ENCODE measurements at regions not wholly inside any gene's neighbourhood (a gene's known extent, or its start where the extent isn't known, plus 50 kb on each side); places are given as distances from the start of the nearest gene placed in this dataset.

GRCh38 chr18:64332835-64333234 is 183.9 kb upstream of the LINC00305 start:
- Mint-ChIP-seq H3K4me3 (no peak overlapping the region), H3K9me3 (peaks cover 7% of the 10 kb centered on the region), H3K4me1 (ENCODE audit: low read depth) (no peaks in the 10 kb centered on the region), H3K27me3 (no peaks in the 10 kb centered on the region), H3K36me3 (ENCODE audit: low read depth) (no peaks in the 10 kb centered on the region), H3K27ac (no peak overlapping the region)
- no peak for DNase-seq

- DNase-seq: no peak
- H3K27ac Mint-ChIP-seq: no peak overlapping the region
- no peaks in the 10 kb centered on the region for H3K4me1 Mint-ChIP-seq (ENCODE audit: low read depth)
- no peaks in the 10 kb centered on the region for H3K36me3 Mint-ChIP-seq (ENCODE audit: low read depth)
- peaks cover 7% of the 10 kb centered on the region for H3K9me3 Mint-ChIP-seq
- no peak overlapping the region for H3K4me3 Mint-ChIP-seq
- no peaks in the 10 kb centered on the region for H3K27me3 Mint-ChIP-seq
Observed at GRCh38 chr18:64331419-64331818, 182.5 kb upstream of the LINC00305 start.

DNA sequence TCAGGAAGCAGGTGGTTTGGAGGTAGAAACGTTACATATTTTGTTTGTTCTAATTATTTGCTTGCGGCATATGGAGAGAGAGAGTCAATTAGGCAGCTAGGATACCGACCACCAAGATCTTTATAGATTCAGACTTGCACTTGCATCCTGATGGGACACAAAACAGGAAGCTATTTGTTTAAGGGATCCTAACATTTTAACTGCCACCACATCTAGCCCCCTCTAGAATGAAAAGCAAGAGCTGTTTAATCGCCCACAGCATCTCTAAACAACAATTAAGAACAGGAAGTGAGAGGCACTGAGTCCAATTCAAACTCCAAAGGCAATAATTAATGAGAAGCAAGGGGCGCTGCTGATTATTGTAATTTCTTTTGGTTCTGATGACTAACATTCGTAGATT is 182.0 kb upstream of the LINC00305 start:
- Mint-ChIP-seq H3K9me3 (peaks cover 5% of the 10 kb centered on the region), H3K36me3 (ENCODE audit: low read depth) (no peaks in the 10 kb centered on the region), H3K27ac (no peak overlapping the region), H3K27me3 (no peaks in the 10 kb centered on the region), H3K4me3 (no peak overlapping the region), H3K4me1 (ENCODE audit: low read depth) (no peaks in the 10 kb centered on the region)
- no peak for DNase-seq

- Mint-ChIP-seq H3K36me3 (ENCODE audit: low read depth) (no peaks in the 10 kb centered on the region), H3K27me3 (no peaks in the 10 kb centered on the region), H3K4me3 (no peak overlapping the region), H3K27ac (no peak overlapping the region), H3K4me1 (ENCODE audit: low read depth) (no peaks in the 10 kb centered on the region), H3K9me3 (peaks cover 5% of the 10 kb centered on the region)
- DNase-seq: no peak
Observed at GRCh38 chr18:64330161-64330560, 181.3 kb upstream of the LINC00305 start.

DNA sequence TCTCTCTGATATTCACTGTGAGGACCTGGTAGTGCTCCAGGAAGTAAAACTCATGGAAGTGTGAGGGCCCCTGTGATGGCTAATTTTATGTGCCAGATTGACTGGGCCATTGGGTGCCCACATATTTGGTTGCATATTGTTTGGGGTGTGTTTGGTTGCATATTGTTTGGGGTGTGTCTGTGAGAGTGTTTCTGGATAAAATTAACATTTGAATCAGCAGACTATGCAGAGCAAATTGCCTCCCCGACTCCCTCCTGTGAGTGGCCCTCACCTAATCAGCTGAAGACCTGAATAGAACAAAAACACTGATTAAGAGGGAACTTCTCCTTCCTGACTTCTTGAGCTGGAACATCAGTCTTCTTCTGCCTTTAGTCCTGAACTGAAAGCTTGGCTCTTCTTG is 173.3 kb upstream of the LINC00305 start:
- H3K27ac Mint-ChIP-seq: no peak overlapping the region
- H3K27me3 Mint-ChIP-seq: no peaks in the 10 kb centered on the region
- no peaks in the 10 kb centered on the region for H3K36me3 Mint-ChIP-seq (ENCODE audit: low read depth)
- H3K4me1 Mint-ChIP-seq (ENCODE audit: low read depth): no peaks in the 10 kb centered on the region
- no peak overlapping the region for H3K4me3 Mint-ChIP-seq
- no peak for DNase-seq
- peaks cover 16% of the 10 kb centered on the region for H3K9me3 Mint-ChIP-seq

DNA sequence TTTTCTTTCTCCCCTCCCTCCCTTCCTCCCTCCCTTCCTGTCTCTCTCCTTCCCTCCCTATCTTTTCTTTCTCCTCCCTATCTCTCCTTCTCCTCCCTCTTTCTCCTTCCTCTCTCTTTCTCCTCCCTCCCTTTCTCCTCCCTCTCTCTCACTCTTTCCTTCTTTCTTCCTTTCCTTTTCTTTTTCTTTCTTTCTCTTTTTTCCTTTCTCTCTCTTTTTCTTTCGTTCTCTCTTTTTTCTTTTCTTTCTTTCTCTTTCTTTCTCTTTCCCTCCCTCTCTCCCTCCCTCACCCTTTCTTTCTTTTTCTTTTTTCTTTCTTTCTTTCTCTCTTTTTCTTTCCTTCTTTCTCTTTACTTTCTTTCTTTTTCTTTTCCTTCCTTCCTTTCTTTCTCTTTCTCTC is 169.7 kb upstream of the LINC00305 start:
- no peak for DNase-seq
- no peaks in the 10 kb centered on the region for H3K27me3 Mint-ChIP-seq
- H3K27ac Mint-ChIP-seq: no peak overlapping the region
- H3K4me3 Mint-ChIP-seq: no peak overlapping the region
- no peaks in the 10 kb centered on the region for H3K4me1 Mint-ChIP-seq (ENCODE audit: low read depth)
- no peaks in the 10 kb centered on the region for H3K36me3 Mint-ChIP-seq (ENCODE audit: low read depth)
- peaks cover 19% of the 10 kb centered on the region for H3K9me3 Mint-ChIP-seq

DNA sequence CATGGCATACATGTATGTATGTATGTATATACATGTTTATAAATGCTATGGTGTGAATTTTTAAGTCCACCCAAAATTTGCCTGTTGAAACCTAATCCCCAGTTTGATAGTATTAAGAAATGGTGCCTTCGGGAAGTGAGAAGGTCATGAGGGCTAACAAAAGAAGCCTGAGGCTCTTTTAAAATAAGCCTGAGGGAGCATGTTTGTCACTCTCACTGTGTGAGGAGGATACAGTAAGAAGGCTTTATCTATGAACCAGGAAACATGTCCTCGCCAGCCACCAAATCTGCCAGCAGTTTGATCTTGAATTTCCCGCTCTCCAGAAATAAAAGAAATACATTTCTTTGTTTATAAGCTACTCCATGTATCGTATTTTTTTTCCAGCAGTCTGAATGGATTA is 163.0 kb upstream of the LINC00305 start:
- Mint-ChIP-seq H3K36me3 (ENCODE audit: low read depth) (no peaks in the 10 kb centered on the region), H3K4me1 (ENCODE audit: low read depth) (no peaks in the 10 kb centered on the region), H3K9me3 (peaks cover 3% of the 10 kb centered on the region), H3K27ac (no peak overlapping the region), H3K4me3 (no peak overlapping the region), H3K27me3 (no peaks in the 10 kb centered on the region)
- no peak for DNase-seq

GRCh38 chr18:64295839-64296238 is 147.0 kb upstream of the LINC00305 start:
- Mint-ChIP-seq H3K4me1 (ENCODE audit: low read depth) (no peaks in the 10 kb centered on the region), H3K27ac (no peak overlapping the region), H3K36me3 (ENCODE audit: low read depth) (no peaks in the 10 kb centered on the region), H3K9me3 (peaks cover 6% of the 10 kb centered on the region), H3K27me3 (no peaks in the 10 kb centered on the region), H3K4me3 (no peak overlapping the region)
- no peak for DNase-seq

GRCh38 chr18:64294967-64295366 is 146.1 kb upstream of the LINC00305 start:
- Mint-ChIP-seq H3K27ac (no peak overlapping the region), H3K4me3 (no peak overlapping the region), H3K4me1 (ENCODE audit: low read depth) (no peaks in the 10 kb centered on the region), H3K9me3 (peaks cover 6% of the 10 kb centered on the region), H3K27me3 (no peaks in the 10 kb centered on the region), H3K36me3 (ENCODE audit: low read depth) (no peaks in the 10 kb centered on the region)
- no peak for DNase-seq

- no peaks in the 10 kb centered on the region for H3K36me3 Mint-ChIP-seq (ENCODE audit: low read depth)
- H3K27me3 Mint-ChIP-seq: no peaks in the 10 kb centered on the region
- no peak overlapping the region for H3K4me3 Mint-ChIP-seq
- no peak overlapping the region for H3K27ac Mint-ChIP-seq
- no peak for DNase-seq
- H3K4me1 Mint-ChIP-seq (ENCODE audit: low read depth): no peaks in the 10 kb centered on the region
- peaks cover 6% of the 10 kb centered on the region for H3K9me3 Mint-ChIP-seq
Observed at GRCh38 chr18:64288432-64288831, 139.5 kb upstream of the LINC00305 start.

- Mint-ChIP-seq H3K4me3 (no peak overlapping the region), H3K4me1 (ENCODE audit: low read depth) (no peaks in the 10 kb centered on the region), H3K27me3 (no peaks in the 10 kb centered on the region), H3K9me3 (peaks cover 6% of the 10 kb centered on the region), H3K36me3 (ENCODE audit: low read depth) (no peaks in the 10 kb centered on the region), H3K27ac (no peak overlapping the region)
- DNase-seq: no peak
Observed at GRCh38 chr18:64287926-64288325, 139.0 kb upstream of the LINC00305 start.

DNA sequence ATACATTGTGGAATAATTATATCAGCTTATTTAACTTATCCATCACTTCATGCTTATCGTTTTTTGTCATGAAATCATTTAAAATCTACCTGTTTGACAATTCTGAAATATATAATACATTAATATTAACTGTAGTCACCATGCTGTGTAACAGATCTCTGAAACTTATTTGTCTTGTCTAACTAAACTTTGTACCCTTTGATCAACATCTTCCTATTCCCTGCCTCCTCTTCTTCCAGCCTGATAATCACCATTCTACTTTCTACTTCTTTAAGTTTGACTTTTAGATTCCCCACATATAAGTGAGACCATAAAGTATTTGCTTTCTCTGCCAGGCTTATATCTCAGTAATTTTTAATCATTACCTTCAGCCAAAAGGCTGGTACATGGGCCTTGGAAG is 134.2 kb upstream of the LINC00305 start:
- H3K9me3 Mint-ChIP-seq: peaks cover 2% of the 10 kb centered on the region
- H3K4me1 Mint-ChIP-seq (ENCODE audit: low read depth): no peaks in the 10 kb centered on the region
- no peak for DNase-seq
- no peaks in the 10 kb centered on the region for H3K36me3 Mint-ChIP-seq (ENCODE audit: low read depth)
- H3K27ac Mint-ChIP-seq: no peak overlapping the region
- H3K27me3 Mint-ChIP-seq: no peaks in the 10 kb centered on the region
- H3K4me3 Mint-ChIP-seq: no peak overlapping the region

GRCh38 chr18:64278026-64278425 is 129.1 kb upstream of the LINC00305 start:
- peaks cover 3% of the 10 kb centered on the region for H3K9me3 Mint-ChIP-seq
- no peaks in the 10 kb centered on the region for H3K27me3 Mint-ChIP-seq
- H3K4me3 Mint-ChIP-seq: no peak overlapping the region
- H3K4me1 Mint-ChIP-seq (ENCODE audit: low read depth): no peaks in the 10 kb centered on the region
- no peaks in the 10 kb centered on the region for H3K36me3 Mint-ChIP-seq (ENCODE audit: low read depth)
- H3K27ac Mint-ChIP-seq: no peak overlapping the region
- no peak for DNase-seq

DNA sequence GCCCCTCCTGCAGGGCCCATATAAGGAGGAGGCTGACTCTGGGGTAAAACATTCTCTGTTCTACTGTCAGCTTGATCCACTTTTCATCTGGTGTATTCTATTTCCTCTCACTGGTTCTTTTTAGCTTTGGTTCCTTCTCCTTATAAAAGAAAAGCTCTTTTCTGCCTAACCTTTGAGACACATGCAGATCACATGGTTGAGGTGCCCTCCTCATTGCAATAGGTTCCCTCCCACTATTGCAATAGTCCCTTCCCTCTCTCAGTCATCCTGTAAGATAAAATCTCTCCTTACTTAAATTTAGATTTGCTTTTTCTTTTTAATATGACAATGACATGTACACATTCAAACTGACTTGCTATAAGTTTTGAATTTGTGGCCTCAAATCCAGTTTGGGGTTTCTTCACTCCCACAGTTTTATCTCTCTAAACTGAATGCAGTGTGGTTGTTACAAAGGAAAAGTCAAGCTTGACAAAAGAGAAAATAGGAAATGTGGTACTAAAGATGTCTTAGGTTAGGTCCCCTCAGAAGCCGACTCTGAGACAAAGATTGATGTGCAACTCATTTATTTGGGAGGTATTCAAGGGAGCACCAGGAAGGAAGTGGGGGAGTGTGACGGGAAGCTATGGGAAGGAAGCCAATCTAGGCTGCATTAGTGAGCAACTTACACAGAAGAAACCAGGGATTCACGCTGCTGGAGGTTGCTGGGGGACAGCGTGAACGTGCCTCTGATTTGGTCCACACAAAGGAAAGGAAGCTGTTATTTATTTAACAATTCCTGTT is 127.6 kb upstream of the LINC00305 start:
- no peak overlapping the region for H3K4me3 Mint-ChIP-seq
- no peaks in the 10 kb centered on the region for H3K36me3 Mint-ChIP-seq (ENCODE audit: low read depth)
- no peak overlapping the region for H3K27ac Mint-ChIP-seq
- H3K9me3 Mint-ChIP-seq: peaks cover 3% of the 10 kb centered on the region
- H3K27me3 Mint-ChIP-seq: no peaks in the 10 kb centered on the region
- DNase-seq: no peak
- H3K4me1 Mint-ChIP-seq (ENCODE audit: low read depth): no peaks in the 10 kb centered on the region

GRCh38 chr18:64275593-64276300 is 126.9 kb upstream of the LINC00305 start:
- Mint-ChIP-seq H3K27ac (no peak overlapping the region), H3K4me3 (no peak overlapping the region)
- DNase-seq: no peak

More at GRCh38 chr18:64275593-64276300, 126.9 kb upstream of the LINC00305 start:
- Mint-ChIP-seq H3K4me1 (ENCODE audit: low read depth) (no peaks in the 10 kb centered on the region), H3K36me3 (ENCODE audit: low read depth) (no peaks in the 10 kb centered on the region), H3K27me3 (no peaks in the 10 kb centered on the region), H3K9me3 (peaks cover 3% of the 10 kb centered on the region)
